ENCODE measurements at regions not wholly inside any gene's neighbourhood (a gene's known extent, or its start where the extent isn't known, plus 50 kb on each side); places are given as distances from the start of the nearest gene placed in this dataset.

- no peak for DNase-seq
These were observed 168.2 kb upstream of the CST7 start for GRCh38 chr20:24780674-24781417.

- peak; percentile 61 for DNase-seq
These were observed 167.6 kb upstream of the CST7 start for GRCh38 chr20:24781418-24781980.

- no peak for DNase-seq
These were observed 166.8 kb upstream of the CST7 start for GRCh38 chr20:24782301-24782700.

GRCh38 chr20:24782801-24783630, 166.1 kb upstream of the CST7 start:
- no peak for DNase-seq

GRCh38 chr20:24783631-24784492, 165.2 kb upstream of the CST7 start:
- DNase-seq, result no peak

GRCh38 chr20:24784607-24785006, 164.5 kb upstream of the CST7 start:
- no peak for DNase-seq

- DNase-seq, result no peak
These were observed 163.6 kb upstream of the CST7 start for GRCh38 chr20:24785141-24786110.

GRCh38 chr20:24786111-24786495, 163.0 kb upstream of the CST7 start:
- no peak for DNase-seq

- DNase-seq, result no peak
These were observed 162.4 kb upstream of the CST7 start for GRCh38 chr20:24786646-24787045.

- no peak for DNase-seq
These were observed 162.0 kb upstream of the CST7 start for GRCh38 chr20:24787071-24787470.

- no peak for DNase-seq
These were observed 161.4 kb upstream of the CST7 start for GRCh38 chr20:24787621-24788020.

GRCh38 chr20:24789877-24790276, 159.2 kb upstream of the CST7 start:
- no peak for DNase-seq

GRCh38 chr20:24790746-24791283, 158.3 kb upstream of the CST7 start:
- no peak for DNase-seq

GRCh38 chr20:24791953-24792352, 157.1 kb upstream of the CST7 start:
- DNase-seq, result no peak

- no peak for DNase-seq
These were observed 156.2 kb upstream of the CST7 start for GRCh38 chr20:24792641-24793495.

GRCh38 chr20:24795436-24795835, 153.6 kb upstream of the CST7 start:
- DNase-seq, result no peak

GRCh38 chr20:24796236-24796635, 152.8 kb upstream of the CST7 start:
- no peak for DNase-seq

GRCh38 chr20:24797113-24797512, 152.0 kb upstream of the CST7 start:
- no peak for DNase-seq

GRCh38 chr20:24797745-24798655, 151.1 kb upstream of the CST7 start:
- DNase-seq, result no peak

Measured in DMS 273 treated with DMSO at 0.1 percent for 48 hours (cell line).